T-helper 1 cell treated with Interleukin-12 subunit alpha and Interleukin-12 subunit beta and Interleukin-4 antibody, amounts not matched to agents 30 μg/mL and 1 μg/mL, for 36 hours (primary cell): ENCODE measurements at regions not wholly inside any gene's neighbourhood (a gene's known extent, or its start where the extent isn't known, plus 50 kb on each side); places are given as distances from the start of the nearest gene placed in this dataset.

Experiments
- H3K27ac Mint-ChIP-seq: one replicate; pipeline ENCODE4 v1.8.0; 2021; ENCODE audit warnings: mild to moderate bottlenecking, mixed read lengths
- H3K27me3 Mint-ChIP-seq: one replicate; pipeline ENCODE4 v1.8.0; 2021; ENCODE audit warnings: low read depth, mixed read lengths
- H3K36me3 Mint-ChIP-seq: one replicate; pipeline ENCODE4 v1.8.0; 2021; ENCODE audit warnings: low read depth, mixed read lengths
- H3K4me1 Mint-ChIP-seq: one replicate; pipeline ENCODE4 v1.8.0; 2021; ENCODE audit warnings: low read depth, mixed read lengths
- H3K4me3 Mint-ChIP-seq: one replicate; pipeline ENCODE4 v1.8.0; 2021; ENCODE audit warnings: mild to moderate bottlenecking, moderate library complexity, mixed read lengths
- H3K9me3 Mint-ChIP-seq: one replicate; pipeline ENCODE4 v1.8.0; 2021; ENCODE audit warnings: mixed read lengths

GRCh38 chr6:165990216-165990615 lies 177.4 kb downstream of the TBXT start:
- Mint-ChIP-seq H3K4me1 (no peaks in the 10 kb centered on the region), H3K27me3 (peaks cover 39% of the 10 kb centered on the region)

GRCh38 chr6:165988757-165989456 lies 178.7 kb downstream of the TBXT start:
- Mint-ChIP-seq H3K27me3 (peaks cover 44% of the 10 kb centered on the region), H3K4me1 (no peaks in the 10 kb centered on the region), H3K9me3 (no peaks in the 10 kb centered on the region), H3K4me3 (no peak overlapping the region), H3K27ac (no peak overlapping the region), H3K36me3 (no peaks in the 10 kb centered on the region)

More at GRCh38 chr6:165990216-165990615, 177.4 kb downstream of the TBXT start:
- Mint-ChIP-seq H3K4me3 (no peak overlapping the region), H3K9me3 (no peaks in the 10 kb centered on the region), H3K36me3 (no peaks in the 10 kb centered on the region), H3K27ac (no peak overlapping the region)

GRCh38 chr6:165988302-165988756 lies 179.3 kb downstream of the TBXT start:
- Mint-ChIP-seq H3K9me3 (no peaks in the 10 kb centered on the region), H3K27ac (no peak overlapping the region), H3K4me1 (no peaks in the 10 kb centered on the region), H3K27me3 (peaks cover 44% of the 10 kb centered on the region), H3K36me3 (no peaks in the 10 kb centered on the region), H3K4me3 (no peak overlapping the region)

GRCh38 chr6:165987483-165988301 lies 180.0 kb downstream of the TBXT start:
- Mint-ChIP-seq H3K27ac (no peak overlapping the region), H3K4me1 (no peaks in the 10 kb centered on the region), H3K4me3 (no peak overlapping the region), H3K9me3 (no peaks in the 10 kb centered on the region), H3K36me3 (no peaks in the 10 kb centered on the region), H3K27me3 (peaks cover 44% of the 10 kb centered on the region)

- Mint-ChIP-seq H3K27me3 (peaks cover 47% of the 10 kb centered on the region), H3K4me3 (no peak overlapping the region), H3K36me3 (no peaks in the 10 kb centered on the region), H3K4me1 (no peaks in the 10 kb centered on the region), H3K9me3 (no peaks in the 10 kb centered on the region), H3K27ac (no peak overlapping the region)
These were observed 180.7 kb downstream of the TBXT start for GRCh38 chr6:165986914-165987482.

- Mint-ChIP-seq H3K27me3 (peaks cover 53% of the 10 kb centered on the region), H3K4me1 (no peaks in the 10 kb centered on the region), H3K4me3 (no peak overlapping the region)
These were observed 181.2 kb downstream of the TBXT start for GRCh38 chr6:165986311-165986913.

GRCh38 chr6:165985806-165986299 lies 181.8 kb downstream of the TBXT start:
- Mint-ChIP-seq H3K4me1 (no peaks in the 10 kb centered on the region), H3K27ac (no peak overlapping the region), H3K27me3 (peaks cover 53% of the 10 kb centered on the region), H3K9me3 (no peaks in the 10 kb centered on the region), H3K36me3 (no peaks in the 10 kb centered on the region), H3K4me3 (no peak overlapping the region)

More at GRCh38 chr6:165986311-165986913, 181.2 kb downstream of the TBXT start:
- Mint-ChIP-seq H3K36me3 (no peaks in the 10 kb centered on the region), H3K27ac (no peak overlapping the region), H3K9me3 (no peaks in the 10 kb centered on the region)

GRCh38 chr6:165985281-165985805 lies 182.3 kb downstream of the TBXT start:
- H3K27me3 Mint-ChIP-seq, result peaks cover 49% of the 10 kb centered on the region
- H3K27ac Mint-ChIP-seq, result no peak overlapping the region
- no peak overlapping the region for H3K4me3 Mint-ChIP-seq
- no peaks in the 10 kb centered on the region for H3K9me3 Mint-ChIP-seq
- H3K4me1 Mint-ChIP-seq, result no peaks in the 10 kb centered on the region
- no peaks in the 10 kb centered on the region for H3K36me3 Mint-ChIP-seq

GRCh38 chr6:165984729-165985275 lies 182.8 kb downstream of the TBXT start:
- H3K4me3 Mint-ChIP-seq, result no peak overlapping the region
- H3K27ac Mint-ChIP-seq, result no peak overlapping the region
- peaks cover 44% of the 10 kb centered on the region for H3K27me3 Mint-ChIP-seq

GRCh38 chr6:165983112-165984072 lies 184.3 kb downstream of the TBXT start:
- Mint-ChIP-seq H3K36me3 (no peaks in the 10 kb centered on the region), H3K9me3 (no peaks in the 10 kb centered on the region), H3K27me3 (peaks cover 37% of the 10 kb centered on the region)

More at GRCh38 chr6:165984729-165985275, 182.8 kb downstream of the TBXT start:
- Mint-ChIP-seq H3K9me3 (no peaks in the 10 kb centered on the region), H3K36me3 (no peaks in the 10 kb centered on the region), H3K4me1 (no peaks in the 10 kb centered on the region)

GRCh38 chr6:165978476-165978875 lies 189.2 kb downstream of the TBXT start:
- Mint-ChIP-seq H3K27ac (no peak overlapping the region), H3K27me3 (peaks cover 12% of the 10 kb centered on the region), H3K4me1 (no peaks in the 10 kb centered on the region), H3K36me3 (no peaks in the 10 kb centered on the region), H3K9me3 (no peaks in the 10 kb centered on the region), H3K4me3 (no peak overlapping the region)

More at GRCh38 chr6:165983112-165984072, 184.3 kb downstream of the TBXT start:
- Mint-ChIP-seq H3K27ac (no peak overlapping the region), H3K4me1 (no peaks in the 10 kb centered on the region), H3K4me3 (no peak overlapping the region)

GRCh38 chr6:165976684-165977083 lies 191.0 kb downstream of the TBXT start:
- H3K4me3 Mint-ChIP-seq, result no peak overlapping the region
- no peaks in the 10 kb centered on the region for H3K9me3 Mint-ChIP-seq
- H3K36me3 Mint-ChIP-seq, result no peaks in the 10 kb centered on the region
- no peak overlapping the region for H3K27ac Mint-ChIP-seq
- no peaks in the 10 kb centered on the region for H3K4me1 Mint-ChIP-seq
- peaks cover 6% of the 10 kb centered on the region for H3K27me3 Mint-ChIP-seq

- H3K4me1 Mint-ChIP-seq, result no peaks in the 10 kb centered on the region
- H3K27ac Mint-ChIP-seq, result no peak overlapping the region
- H3K36me3 Mint-ChIP-seq, result no peaks in the 10 kb centered on the region
- H3K9me3 Mint-ChIP-seq, result no peaks in the 10 kb centered on the region
- no peak overlapping the region for H3K4me3 Mint-ChIP-seq
- no peaks in the 10 kb centered on the region for H3K27me3 Mint-ChIP-seq
These were observed 192.8 kb downstream of the TBXT start for GRCh38 chr6:165974817-165975216.
